Activated naive CD4-positive, alpha-beta T cell treated with anti-CD3 and anti-CD28 coated beads, Interleukin-2, amount 50 U/mL, for 72 hours (primary cell): ENCODE measurements at regions not wholly inside any gene's neighbourhood (a gene's known extent, or its start where the extent isn't known, plus 50 kb on each side); places are given as distances from the start of the nearest gene placed in this dataset.

Experiments
- ATAC-seq, 2 donors: fragments of 150-1000 bp; cut with Tn5 transposase; 2 replicates each; pipeline ENCODE4 v1.10.0; 2021; ENCODE audit warnings: mild to moderate bottlenecking in 2 of 2, moderate library complexity in 2 of 2
- DNase-seq, 2 donors: peaks; one replicate each; pipeline ENCODE4 v3.0.0; 2021 to 2022; ENCODE audit warnings: low spot score in 2 of 2
- H3K27ac Mint-ChIP-seq, 2 donors: one replicate each; pipeline ENCODE4 v1.8.0; 2022; ENCODE audit warnings: mild to moderate bottlenecking in 2 of 2, mixed read lengths in 2 of 2
- H3K36me3 Mint-ChIP-seq, 2 donors: one replicate each; pipeline ENCODE4 v1.8.0; 2022; ENCODE audit warnings: mixed read lengths in 2 of 2
- H3K9me3 Mint-ChIP-seq, 2 donors: one replicate each; pipeline ENCODE4 v1.8.0; 2022; ENCODE audit warnings: mixed read lengths in 2 of 2

GRCh38 chr1:30272277-30273020, 450.9 kb downstream of the MATN1 start:
- Mint-ChIP-seq H3K27ac (no peak overlapping the region), H3K9me3 (no peaks in the 10 kb centered on the region), H3K36me3 (no peaks in the 10 kb centered on the region)
- ATAC-seq (no peak), DNase-seq (no peak)

GRCh38 chr1:30271401-30272276, 451.7 kb downstream of the MATN1 start:
- Mint-ChIP-seq H3K36me3 (no peaks in the 10 kb centered on the region), H3K9me3 (no peaks in the 10 kb centered on the region), H3K27ac (no peak overlapping the region)
- DNase-seq (no peak), ATAC-seq (no peak)

GRCh38 chr1:30270461-30270860, 452.9 kb downstream of the MATN1 start:
- DNase-seq = no peak
- Mint-ChIP-seq H3K9me3 (no peaks in the 10 kb centered on the region), H3K36me3 (no peaks in the 10 kb centered on the region), H3K27ac (no peak overlapping the region)
- ATAC-seq = no peak

GRCh38 chr1:30268923-30269666, 454.3 kb downstream of the MATN1 start:
- ATAC-seq (no peak), DNase-seq (peak in 1 of 2 donors; percentile 11)
- no peaks in the 10 kb centered on the region for H3K36me3 Mint-ChIP-seq
- no peak overlapping the region for H3K27ac Mint-ChIP-seq
- no peaks in the 10 kb centered on the region for H3K9me3 Mint-ChIP-seq

- Mint-ChIP-seq H3K27ac (no peak overlapping the region), H3K36me3 (no peaks in the 10 kb centered on the region), H3K9me3 (no peaks in the 10 kb centered on the region)
- ATAC-seq (no peak), DNase-seq (peak in 1 of 2 donors; percentile 11)
Observed at GRCh38 chr1:30267856-30268255, 455.5 kb downstream of the MATN1 start.

GRCh38 chr1:30267046-30267445, 456.3 kb downstream of the MATN1 start:
- Mint-ChIP-seq H3K9me3 (no peaks in the 10 kb centered on the region), H3K27ac (no peak overlapping the region), H3K36me3 (no peaks in the 10 kb centered on the region)
- ATAC-seq = no peak
- peak in 1 of 2 donors; percentile 7 for DNase-seq

GRCh38 chr1:30265127-30266070, 458.0 kb downstream of the MATN1 start:
- Mint-ChIP-seq H3K9me3 (peaks cover 4 to 6% of the 10 kb centered on the region in 2 donors), H3K27ac (no peak overlapping the region), H3K36me3 (no peaks in the 10 kb centered on the region)
- DNase-seq (no peak), ATAC-seq (no peak)

GRCh38 chr1:30264672-30265025, 458.7 kb downstream of the MATN1 start:
- peaks cover 4 to 6% of the 10 kb centered on the region in 2 donors for H3K9me3 Mint-ChIP-seq
- H3K27ac Mint-ChIP-seq = no peak overlapping the region
- ATAC-seq = no peak
- H3K36me3 Mint-ChIP-seq = no peaks in the 10 kb centered on the region
- DNase-seq = no peak

- DNase-seq = no peak
- no peaks in the 10 kb centered on the region for H3K36me3 Mint-ChIP-seq
- ATAC-seq = no peak
- no peak overlapping the region for H3K27ac Mint-ChIP-seq
- H3K9me3 Mint-ChIP-seq = peaks cover 4 to 6% of the 10 kb centered on the region in 2 donors
Observed at GRCh38 chr1:30263888-30264671, 459.3 kb downstream of the MATN1 start.

GRCh38 chr1:30263405-30263804, 460.0 kb downstream of the MATN1 start:
- no peaks in the 10 kb centered on the region for H3K36me3 Mint-ChIP-seq
- ATAC-seq (no peak), DNase-seq (no peak)

GRCh38 chr1:30262158-30262557, 461.2 kb downstream of the MATN1 start:
- Mint-ChIP-seq H3K36me3 (no peaks in the 10 kb centered on the region), H3K9me3 (peaks cover 4 to 6% of the 10 kb centered on the region in 2 donors), H3K27ac (no peak overlapping the region)
- ATAC-seq (no peak), DNase-seq (no peak)

More at GRCh38 chr1:30263405-30263804, 460.0 kb downstream of the MATN1 start:
- H3K9me3 Mint-ChIP-seq = peaks cover 4 to 6% of the 10 kb centered on the region in 2 donors
- H3K27ac Mint-ChIP-seq = no peak overlapping the region

- Mint-ChIP-seq H3K27ac (no peak overlapping the region), H3K9me3 (peaks cover 4 to 6% of the 10 kb centered on the region in 2 donors), H3K36me3 (no peaks in the 10 kb centered on the region)
- ATAC-seq = no peak
- no peak for DNase-seq
Observed at GRCh38 chr1:30260318-30260717, 463.1 kb downstream of the MATN1 start.

GRCh38 chr1:30259631-30260030, 463.8 kb downstream of the MATN1 start:
- H3K27ac Mint-ChIP-seq = no peak overlapping the region
- peaks cover 4 to 6% of the 10 kb centered on the region in 2 donors for H3K9me3 Mint-ChIP-seq
- H3K36me3 Mint-ChIP-seq = no peaks in the 10 kb centered on the region
- DNase-seq = no peak
- ATAC-seq = no peak

- Mint-ChIP-seq H3K36me3 (no peaks in the 10 kb centered on the region), H3K27ac (no peak overlapping the region), H3K9me3 (peaks cover 4 to 6% of the 10 kb centered on the region in 2 donors)
- DNase-seq (no peak), ATAC-seq (no peak)
Observed at GRCh38 chr1:30258876-30259275, 464.5 kb downstream of the MATN1 start.

GRCh38 chr1:30258471-30258870, 464.9 kb downstream of the MATN1 start:
- Mint-ChIP-seq H3K9me3 (peaks cover 4 to 6% of the 10 kb centered on the region in 2 donors), H3K27ac (no peak overlapping the region), H3K36me3 (no peaks in the 10 kb centered on the region)
- ATAC-seq (no peak), DNase-seq (no peak)
